GM12865 (cell line): ENCODE measurements at regions not wholly inside any gene's neighbourhood (a gene's known extent, or its start where the extent isn't known, plus 50 kb on each side); places are given as distances from the start of the nearest gene placed in this dataset.

Experiments used
- DNase-seq: peaks from one replicate; pipeline ENCODE4 v3.0.0; 2010; ENCODE audit warnings: low read depth
- H3K4me3 ChIP-seq: 2 replicates; pipeline ENCODE4 v1.5.1; 2011; ENCODE audit warnings: mild to moderate bottlenecking, low read depth, low read length, control low read depth
- CTCF ChIP-seq: IDR thresholded peaks from 2 replicates; pipeline ENCODE4 v1.5.1; 2011; ENCODE audit warnings: low read length, control low read depth, low read depth, inconsistent platforms; ENCODE audit not compliant: insufficient read depth; ENCODE audit errors: missing control alignments

- DNase-seq = no peak
- H3K4me3 ChIP-seq = no peak overlapping the region
- TF ChIP-seq CTCF = no peak
These were observed 313.7 kb upstream of the IRX4 start for GRCh38 chr5:2196416-2196815.

GRCh38 chr5:2194949-2195348 lies 312.2 kb upstream of the IRX4 start:
- DNase-seq = no peak
- no peak for TF ChIP-seq CTCF
- no peak overlapping the region for H3K4me3 ChIP-seq

GRCh38 chr5:2194236-2194555 lies 311.5 kb upstream of the IRX4 start:
- no peak for DNase-seq
- no peak overlapping the region for H3K4me3 ChIP-seq
- TF ChIP-seq CTCF = no peak

- TF ChIP-seq CTCF = no peak
- no peak for DNase-seq
- H3K4me3 ChIP-seq = no peak overlapping the region
These were observed 311.0 kb upstream of the IRX4 start for GRCh38 chr5:2193542-2194235.

- H3K4me3 ChIP-seq = no peak overlapping the region
- DNase-seq = no peak
- TF ChIP-seq CTCF = no peak
These were observed 310.4 kb upstream of the IRX4 start for GRCh38 chr5:2193142-2193541.

- DNase-seq = no peak
- H3K4me3 ChIP-seq = no peak overlapping the region
- no peak for TF ChIP-seq CTCF
These were observed 309.8 kb upstream of the IRX4 start for GRCh38 chr5:2192496-2192895.

GRCh38 chr5:2191972-2192371 lies 309.2 kb upstream of the IRX4 start:
- H3K4me3 ChIP-seq = no peak overlapping the region
- TF ChIP-seq CTCF = no peak
- no peak for DNase-seq
